NCI-H748 treated with DMSO at 0.1 percent for 48 hours (cell line): ENCODE measurements at regions not wholly inside any gene's neighbourhood (a gene's known extent, or its start where the extent isn't known, plus 50 kb on each side); places are given as distances from the start of the nearest gene placed in this dataset.

Experiments used
- DNase-seq: peaks from one replicate; lab custom pipeline; 2025; lab: John Stamatoyannopoulos, UW

- no peak for DNase-seq
Measured at GRCh38 chr2:221833966-221834365, 261.9 kb upstream of the EPHA4 start.

GRCh38 chr2:221831051-221831450, 258.9 kb upstream of the EPHA4 start:
- DNase-seq = no peak

- no peak for DNase-seq
Measured at GRCh38 chr2:221822416-221822815, 250.3 kb upstream of the EPHA4 start.

GRCh38 chr2:221818616-221819320, 246.7 kb upstream of the EPHA4 start:
- DNase-seq = peak; percentile 72

GRCh38 chr2:221817878-221818277, 245.8 kb upstream of the EPHA4 start:
- no peak for DNase-seq

- no peak for DNase-seq
Measured at GRCh38 chr2:221817052-221817451, 244.9 kb upstream of the EPHA4 start.

- DNase-seq = no peak
Measured at GRCh38 chr2:221816566-221816965, 244.5 kb upstream of the EPHA4 start.

GRCh38 chr2:221810650-221811049, 238.5 kb upstream of the EPHA4 start:
- no peak for DNase-seq

- DNase-seq = no peak
Measured at GRCh38 chr2:221810245-221810644, 238.1 kb upstream of the EPHA4 start.

GRCh38 chr2:221808488-221808887, 236.4 kb upstream of the EPHA4 start:
- DNase-seq = no peak

GRCh38 chr2:221807706-221808105, 235.6 kb upstream of the EPHA4 start:
- DNase-seq = no peak

- DNase-seq = no peak
Measured at GRCh38 chr2:221802089-221802488, 230.0 kb upstream of the EPHA4 start.

- DNase-seq = no peak
Measured at GRCh38 chr2:221792971-221793521, 220.9 kb upstream of the EPHA4 start.

- DNase-seq = no peak
Measured at GRCh38 chr2:221791844-221792243, 219.7 kb upstream of the EPHA4 start.

- DNase-seq = no peak
Measured at GRCh38 chr2:221787561-221787960, 215.5 kb upstream of the EPHA4 start.

GRCh38 chr2:221786297-221786926, 214.3 kb upstream of the EPHA4 start:
- no peak for DNase-seq

GRCh38 chr2:221780281-221780688, 208.2 kb upstream of the EPHA4 start:
- DNase-seq = no peak

- DNase-seq = no peak
Measured at GRCh38 chr2:221779614-221780067, 207.5 kb upstream of the EPHA4 start.

- no peak for DNase-seq
Measured at GRCh38 chr2:221778025-221778424, 205.9 kb upstream of the EPHA4 start.

GRCh38 chr2:221777119-221777518, 205.0 kb upstream of the EPHA4 start:
- no peak for DNase-seq

- DNase-seq = no peak
Measured at GRCh38 chr2:221775096-221775495, 203.0 kb upstream of the EPHA4 start.

- no peak for DNase-seq
Measured at GRCh38 chr2:221774136-221774535, 202.0 kb upstream of the EPHA4 start.

GRCh38 chr2:221771297-221771696, 199.2 kb upstream of the EPHA4 start:
- no peak for DNase-seq
